HCT116 (cell line): ENCODE measurements at regions not wholly inside any gene's neighbourhood (a gene's known extent, or its start where the extent isn't known, plus 50 kb on each side); places are given as distances from the start of the nearest gene placed in this dataset.

Experiments
- ATAC-seq: fragments of 200-7000 bp; cut with Tn5 transposase; 2 replicates; pipeline ENCODE4 v1.9.1; 2020; ENCODE audit warnings: mild to moderate bottlenecking, moderate library complexity
- BruUV-seq: library from RNA; stranded (reverse); fragments of 400-500 nt; replicated peaks from 2 replicates; lab custom pipeline; 2021; lab: Mats Ljungman, UMichigan
- CTCF ChIA-PET: fragments of 300-600 bp; sonication (Branson Sonifier 250); formaldehyde crosslinking; loops from one replicate; lab custom pipeline; 2021; ENCODE audit warnings: antibody characterized with exemption; lab: Charles Lee
- POLR2A ChIA-PET: fragments of 300-600, 350-600 bp; sonication (Branson Sonifier 250); formaldehyde crosslinking; loops from one replicate; lab custom pipeline; 2021; ENCODE audit warnings: antibody characterized with exemption; lab: Charles Lee
- RAD21 ChIA-PET, 2 experiments: fragments of 300-600 bp; sonication (Branson Sonifier 250); formaldehyde crosslinking; loops; one replicate each; lab custom pipeline; 2023; ENCODE audit warnings: low total read pairs in 2 of 2; ENCODE audit not compliant: uncharacterized antibody in 2 of 2, unreplicated experiment in 2 of 2, low non-redundant PET in 1 of 2; lab: Charles Lee
- DNase-seq: peaks from one replicate; pipeline ENCODE4 v3.0.0-alpha.2; 2010; ENCODE audit warnings: low read depth, low spot score
- H2AFZ ChIP-seq: fragments of 200-600 bp; shearing (Covaris generic), sonication (generic); 2 replicates; pipeline ENCODE4 v1.6.1; 2017; ENCODE audit warnings: low read depth, mixed run types, mixed read lengths, antibody characterized with exemption, low read length; ENCODE audit not compliant: poor library complexity, severe bottlenecking
- H3K27ac ChIP-seq: 2 replicates; pipeline ENCODE4 v1.5.1; 2012; ENCODE audit warnings: low read depth, low read length
- H3K27me3 ChIP-seq: fragments of 200-600 bp; sonication (generic); 2 replicates; pipeline ENCODE4 v1.6.1; 2016; ENCODE audit warnings: mixed run types, low read length, mixed read lengths; ENCODE audit not compliant: insufficient read depth
- H3K36me3 ChIP-seq, 2 experiments: fragments of 200-500 bp in 1 of 2; fragments of 200-600 bp in 1 of 2; sonication (Bioruptor generic) in 1 of 2; sonication (generic) in 1 of 2; 2 replicates each; pipeline versions ENCODE4 v1.5.1 to v1.6.1; 2014 to 2016; ENCODE audit warnings: low read length in 2 of 2, inconsistent platforms in 1 of 2, mixed read lengths in 1 of 2, mixed run types in 1 of 2; ENCODE audit not compliant: insufficient read depth in 2 of 2, control insufficient read depth in 1 of 2
- H3K4me1 ChIP-seq, 2 experiments: fragments of 200-600 bp in 1 of 2; sonication (generic) in 1 of 2; 2 replicates each; pipeline versions ENCODE4 v1.5.1 to v1.6.1; 2012 to 2017; ENCODE audit warnings: low read length in 2 of 2, inconsistent platforms in 1 of 2, mild to moderate bottlenecking in 1 of 2, mixed read lengths in 1 of 2, mixed run types in 1 of 2, moderate library complexity in 1 of 2; ENCODE audit not compliant: insufficient read depth in 2 of 2, control insufficient read depth in 1 of 2
- H3K4me2 ChIP-seq: fragments of 200-600 bp; sonication (generic); 2 replicates; pipeline ENCODE4 v1.6.1; 2017; ENCODE audit warnings: mixed run types, low read length, mixed read lengths
- H3K4me3 ChIP-seq, 2 experiments: fragments of 200-600 bp in 1 of 2; sonication (generic) in 1 of 2; replicated peaks in 1 of 2; 2 replicates each; pipeline ENCODE4 v1.5.1; 2011 to 2016; ENCODE audit warnings: low read length in 2 of 2, control low read depth in 1 of 2, low read depth in 1 of 2, mild to moderate bottlenecking in 1 of 2, mixed read lengths in 1 of 2, mixed run types in 1 of 2
- H3K79me2 ChIP-seq: fragments of 200-600 bp; sonication (generic); 2 replicates; pipeline ENCODE4 v1.6.1; 2017; ENCODE audit warnings: mild to moderate bottlenecking, mixed run types, low read length, moderate library complexity, mixed read lengths; ENCODE audit not compliant: insufficient read depth
- H3K9ac ChIP-seq: fragments of 200-600 bp; sonication (generic); 2 replicates; pipeline ENCODE4 v1.6.1; 2016; ENCODE audit warnings: low read length, mixed read lengths
- H3K9me2 ChIP-seq: fragments of 200-600 bp; sonication (generic), shearing (Covaris generic); 2 replicates; pipeline ENCODE4 v1.6.1; 2017; ENCODE audit warnings: mixed run types, mild to moderate bottlenecking, moderate library complexity; ENCODE audit not compliant: insufficient read depth
- H3K9me3 ChIP-seq, 2 experiments: fragments of 200-500 bp in 1 of 2; fragments of 200-600 bp in 1 of 2; sonication (Bioruptor generic) in 1 of 2; sonication (generic) in 1 of 2; 2 replicates each; pipeline ENCODE4 v1.6.1; 2014 to 2017; ENCODE audit warnings: low read length in 2 of 2, mixed read lengths in 2 of 2, inconsistent platforms in 1 of 2, low read depth in 1 of 2, mild to moderate bottlenecking in 1 of 2, mixed run types in 1 of 2, moderate library complexity in 1 of 2; ENCODE audit not compliant: control insufficient read depth in 1 of 2, insufficient read depth in 1 of 2
- H4K20me1 ChIP-seq: fragments of 200-600 bp; sonication (generic), shearing (Covaris generic); 2 replicates; pipeline ENCODE4 v1.6.1; 2017; ENCODE audit warnings: mixed run types, mild to moderate bottlenecking, moderate library complexity; ENCODE audit not compliant: insufficient read depth
- CBX3 ChIP-seq: IDR thresholded peaks from 2 replicates; pipeline ENCODE4 v1.6.1; 2012; ENCODE audit warnings: low read depth
- ELF1 ChIP-seq: IDR thresholded peaks from 2 replicates; pipeline ENCODE4 v1.6.1; 2012; ENCODE audit warnings: low read depth, borderline replicate concordance
- EZH2 ChIP-seq: fragments of 200-600 bp; sonication (generic); IDR thresholded peaks from 2 replicates; pipeline ENCODE4 v1.6.1; 2017; ENCODE audit warnings: antibody characterized with exemption, mixed run types
- EZH2phosphoT487 ChIP-seq: fragments of 200-600 bp; IDR thresholded peaks from 2 replicates; pipeline ENCODE4 v1.6.1; 2018; ENCODE audit warnings: antibody characterized with exemption, borderline replicate concordance
- FOSL1 ChIP-seq: IDR thresholded peaks from 2 replicates; pipeline ENCODE4 v1.6.1; 2012; ENCODE audit warnings: low read depth
- POLR2A ChIP-seq: IDR thresholded peaks from 2 replicates; pipeline ENCODE4 v1.7.0; 2011; ENCODE audit warnings: borderline replicate concordance; ENCODE audit not compliant: insufficient read depth, insufficient read length; ENCODE audit errors: extremely low read depth
- POLR2AphosphoS5 ChIP-seq: IDR thresholded peaks from 2 replicates; pipeline ENCODE4 v1.6.1; 2011; ENCODE audit warnings: mild to moderate bottlenecking, low read depth, low read length, moderate library complexity
- SRF ChIP-seq: IDR thresholded peaks from 2 replicates; pipeline ENCODE4 v1.6.1; 2012; ENCODE audit warnings: low read depth
- YY1 ChIP-seq: IDR thresholded peaks from 2 replicates; pipeline ENCODE4 v1.6.1; 2011; ENCODE audit warnings: low read length, low read depth, moderate library complexity, mild to moderate bottlenecking; ENCODE audit not compliant: insufficient replicate concordance; ENCODE audit errors: extremely low read depth
- ZFX ChIP-seq: fragments of 450-650 bp; IDR thresholded peaks from 2 replicates; pipeline ENCODE4 v1.6.1; 2017
- intact Hi-C: fragments of 100-400 bp; cut with micrococcal nuclease; formaldehyde crosslinking; loops from 2 replicates; pipeline ENCODE4 v1.10.0; 2022
- TF ChIP-seq, protein P1 (sequence below), 3 experiments: fragments of 200-600 bp in 1 of 3; sonication (generic) in 1 of 3; IDR thresholded peaks in 2 of 3; conservative IDR thresholded peaks in 1 of 3; 2 replicates each; pipeline ENCODE4 v1.5.1; 2012 to 2017; ENCODE audit warnings: low read depth in 2 of 3, low read length in 2 of 3, antibody characterized with exemption in 1 of 3, borderline replicate concordance in 1 of 3, control low read depth in 1 of 3, mild to moderate bottlenecking in 1 of 3, mixed read lengths in 1 of 3, mixed run types in 1 of 3, moderate library complexity in 1 of 3; ENCODE audit not compliant: insufficient read depth in 1 of 3
- TF ChIP-seq, protein P2 (sequence below): IDR thresholded peaks from 2 replicates; pipeline ENCODE4 v1.6.1; 2012; ENCODE audit warnings: low read depth

DNA sequence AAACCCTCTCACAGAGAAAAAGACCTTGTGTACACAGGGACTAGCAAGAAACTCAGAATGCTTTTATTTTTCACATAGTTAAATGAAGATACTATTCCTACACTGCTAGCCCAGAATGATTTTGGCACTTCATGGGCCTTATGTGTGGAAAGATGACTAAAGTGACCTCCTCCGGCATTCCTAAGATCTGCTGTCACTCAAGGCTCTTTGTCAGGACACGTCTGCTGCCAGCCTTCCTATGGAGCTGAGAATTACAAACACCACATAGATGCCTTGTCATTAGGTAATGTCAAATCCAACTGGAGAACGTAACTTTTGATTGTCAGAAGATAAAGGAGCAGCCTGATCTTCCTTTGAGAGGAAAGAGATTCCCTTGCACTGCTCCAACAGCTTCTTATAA is 249.1 kb downstream of the FAT3 start:
- Histone ChIP-seq H3K79me2 (no peaks in the 10 kb centered on the region), H3K9me3 (peaks cover 11 to 12% of the 10 kb centered on the region in 2 experiments; a peak in 2 of 4 replicates), H3K4me3 (no peak overlapping the region), H3K4me2 (no peak overlapping the region)
- intact Hi-C loops, result no loop called here
- DNase-seq, result no peak
- CTCF ChIA-PET, result no interaction called here
- TF ChIP-seq SRF (no peak), POLR2AphosphoS5 (no peak), EZH2 (no peak), CBX3 (no peak), ZFX (no peak), EZH2phosphoT487 (no peak), POLR2A (no peak), ELF1 (no peak), YY1 (no peak), FOSL1 (no peak)
- TF ChIP-seq, protein P1, sequence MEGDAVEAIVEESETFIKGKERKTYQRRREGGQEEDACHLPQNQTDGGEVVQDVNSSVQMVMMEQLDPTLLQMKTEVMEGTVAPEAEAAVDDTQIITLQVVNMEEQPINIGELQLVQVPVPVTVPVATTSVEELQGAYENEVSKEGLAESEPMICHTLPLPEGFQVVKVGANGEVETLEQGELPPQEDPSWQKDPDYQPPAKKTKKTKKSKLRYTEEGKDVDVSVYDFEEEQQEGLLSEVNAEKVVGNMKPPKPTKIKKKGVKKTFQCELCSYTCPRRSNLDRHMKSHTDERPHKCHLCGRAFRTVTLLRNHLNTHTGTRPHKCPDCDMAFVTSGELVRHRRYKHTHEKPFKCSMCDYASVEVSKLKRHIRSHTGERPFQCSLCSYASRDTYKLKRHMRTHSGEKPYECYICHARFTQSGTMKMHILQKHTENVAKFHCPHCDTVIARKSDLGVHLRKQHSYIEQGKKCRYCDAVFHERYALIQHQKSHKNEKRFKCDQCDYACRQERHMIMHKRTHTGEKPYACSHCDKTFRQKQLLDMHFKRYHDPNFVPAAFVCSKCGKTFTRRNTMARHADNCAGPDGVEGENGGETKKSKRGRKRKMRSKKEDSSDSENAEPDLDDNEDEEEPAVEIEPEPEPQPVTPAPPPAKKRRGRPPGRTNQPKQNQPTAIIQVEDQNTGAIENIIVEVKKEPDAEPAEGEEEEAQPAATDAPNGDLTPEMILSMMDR (IDR thresholded peaks at IDR 0.05 in 2 of 3, conservative IDR thresholded peaks at IDR 0.05 in 1 of 3; ENCODE audit: borderline replicate concordance in 1 of 3, insufficient read depth in 1 of 3, low read depth in 2 of 3, low read length in 2 of 3), result no peak
- TF ChIP-seq, protein P2, sequence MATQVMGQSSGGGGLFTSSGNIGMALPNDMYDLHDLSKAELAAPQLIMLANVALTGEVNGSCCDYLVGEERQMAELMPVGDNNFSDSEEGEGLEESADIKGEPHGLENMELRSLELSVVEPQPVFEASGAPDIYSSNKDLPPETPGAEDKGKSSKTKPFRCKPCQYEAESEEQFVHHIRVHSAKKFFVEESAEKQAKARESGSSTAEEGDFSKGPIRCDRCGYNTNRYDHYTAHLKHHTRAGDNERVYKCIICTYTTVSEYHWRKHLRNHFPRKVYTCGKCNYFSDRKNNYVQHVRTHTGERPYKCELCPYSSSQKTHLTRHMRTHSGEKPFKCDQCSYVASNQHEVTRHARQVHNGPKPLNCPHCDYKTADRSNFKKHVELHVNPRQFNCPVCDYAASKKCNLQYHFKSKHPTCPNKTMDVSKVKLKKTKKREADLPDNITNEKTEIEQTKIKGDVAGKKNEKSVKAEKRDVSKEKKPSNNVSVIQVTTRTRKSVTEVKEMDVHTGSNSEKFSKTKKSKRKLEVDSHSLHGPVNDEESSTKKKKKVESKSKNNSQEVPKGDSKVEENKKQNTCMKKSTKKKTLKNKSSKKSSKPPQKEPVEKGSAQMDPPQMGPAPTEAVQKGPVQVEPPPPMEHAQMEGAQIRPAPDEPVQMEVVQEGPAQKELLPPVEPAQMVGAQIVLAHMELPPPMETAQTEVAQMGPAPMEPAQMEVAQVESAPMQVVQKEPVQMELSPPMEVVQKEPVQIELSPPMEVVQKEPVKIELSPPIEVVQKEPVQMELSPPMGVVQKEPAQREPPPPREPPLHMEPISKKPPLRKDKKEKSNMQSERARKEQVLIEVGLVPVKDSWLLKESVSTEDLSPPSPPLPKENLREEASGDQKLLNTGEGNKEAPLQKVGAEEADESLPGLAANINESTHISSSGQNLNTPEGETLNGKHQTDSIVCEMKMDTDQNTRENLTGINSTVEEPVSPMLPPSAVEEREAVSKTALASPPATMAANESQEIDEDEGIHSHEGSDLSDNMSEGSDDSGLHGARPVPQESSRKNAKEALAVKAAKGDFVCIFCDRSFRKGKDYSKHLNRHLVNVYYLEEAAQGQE, result no peak
- TF ChIP-seq, all 23 proteins: peak for 0
- BruUV-seq, result no TSS peak
- no peak for ATAC-seq
- Histone ChIP-seq H3K9me2 (no peaks in the 10 kb centered on the region), H4K20me1 (no peaks in the 10 kb centered on the region), H3K9ac (no peak overlapping the region), H3K4me1 (no peaks in the 10 kb centered on the region), H2AFZ (no peak overlapping the region), H3K27ac (no peak overlapping the region), H3K27me3 (no peaks in the 10 kb centered on the region), H3K36me3 (no peaks in the 10 kb centered on the region)
- ChIA-PET POLR2A (no interaction called here), RAD21 (no interaction called here)
